T1000 (cell line): ENCODE measurements at regions not wholly inside any gene's neighbourhood (a gene's known extent, or its start where the extent isn't known, plus 50 kb on each side); places are given as distances from the start of the nearest gene placed in this dataset.

Experiments
- DNase-seq: peaks from one replicate; lab custom pipeline; 2025; ENCODE audit warnings: mixed read lengths; lab: John Stamatoyannopoulos, UW

- DNase-seq: no peak
Observed at GRCh38 chr10:32169556-32169955, 113.3 kb upstream of the KIF5B start.

- no peak for DNase-seq
Observed at GRCh38 chr10:32167450-32167849, 111.2 kb upstream of the KIF5B start.

DNA sequence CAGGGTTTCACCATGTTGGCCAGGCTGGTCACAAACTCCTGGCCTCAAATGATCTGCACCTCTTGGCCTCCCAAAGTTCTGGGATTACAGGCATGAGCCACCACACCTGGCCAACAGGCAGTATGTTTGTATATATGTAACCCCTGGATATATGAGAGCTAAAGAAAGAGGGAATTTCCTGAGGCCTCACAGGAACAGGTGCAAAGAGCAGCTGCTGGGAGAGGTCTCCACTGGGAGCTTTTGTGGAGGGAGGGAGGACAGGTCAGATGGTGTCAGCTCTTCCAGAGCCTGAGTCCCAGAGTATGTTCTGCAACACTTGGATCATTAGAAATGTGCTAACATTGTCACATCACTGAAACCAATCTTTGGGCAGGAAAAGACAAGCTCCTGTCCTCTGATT is 110.1 kb upstream of the KIF5B start:
- no peak for DNase-seq

- no peak for DNase-seq
Observed at GRCh38 chr10:32163762-32164148, 107.5 kb upstream of the KIF5B start.

- DNase-seq: no peak
Observed at GRCh38 chr10:32163071-32163761, 107.0 kb upstream of the KIF5B start.

DNA sequence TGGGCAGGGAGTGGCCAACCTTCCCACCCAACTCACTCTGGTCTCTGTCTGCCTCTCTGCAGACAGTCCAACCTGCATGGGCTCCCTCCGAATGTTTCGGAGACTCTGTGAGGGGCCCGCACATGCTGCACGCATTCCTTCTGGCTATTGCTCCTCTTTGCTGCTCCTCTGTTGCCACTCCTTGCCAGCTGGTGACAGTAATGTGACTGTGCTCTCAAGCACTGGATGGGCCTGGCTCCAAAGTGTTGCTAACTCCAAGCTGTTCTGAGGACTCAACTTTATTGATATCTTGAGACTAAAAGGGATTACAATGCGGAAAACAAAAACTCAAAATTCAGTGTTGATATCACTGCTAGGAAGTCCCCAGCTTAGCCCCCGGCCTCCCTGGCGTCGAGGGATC is 105.4 kb upstream of the KIF5B start:
- DNase-seq: no peak

DNA sequence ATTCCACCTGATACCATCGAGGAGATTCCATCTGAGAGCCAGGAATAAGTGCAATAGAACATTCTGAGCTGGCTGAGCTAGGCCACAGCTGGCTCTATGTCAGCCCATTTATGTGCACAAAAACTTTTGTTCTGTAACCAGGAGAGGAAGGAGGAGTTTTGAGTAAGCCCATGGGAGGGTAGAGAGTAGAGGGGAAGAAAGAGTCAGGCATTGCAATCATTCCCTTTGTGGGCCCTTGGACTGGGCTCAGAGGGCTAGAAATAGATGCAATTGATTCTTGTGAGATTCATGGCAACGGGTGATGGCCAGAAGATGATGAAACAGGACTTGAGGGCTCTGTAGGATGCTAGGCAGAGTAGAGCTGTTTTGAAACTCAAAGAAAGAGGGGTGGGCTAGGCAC is 104.6 kb upstream of the KIF5B start:
- no peak for DNase-seq

DNA sequence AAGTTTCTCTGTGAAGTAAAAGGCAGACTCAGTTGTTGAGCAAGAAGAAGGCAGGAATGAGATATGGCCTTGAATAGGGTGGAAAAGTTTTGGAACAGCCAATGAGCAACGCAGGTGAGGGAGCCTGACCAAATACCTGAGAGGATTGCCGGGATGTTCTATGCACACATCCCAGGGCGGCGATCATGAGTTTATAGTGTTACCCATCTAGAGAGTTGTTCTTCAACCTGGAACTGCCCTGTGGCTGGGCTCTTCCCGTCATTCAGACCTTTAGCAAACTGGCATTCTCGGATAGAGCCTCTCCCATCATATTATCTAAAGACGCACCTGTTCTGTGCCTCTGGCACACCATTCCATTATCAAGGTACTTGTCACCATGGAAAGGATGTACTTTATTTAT is 103.0 kb upstream of the KIF5B start:
- no peak for DNase-seq

DNA sequence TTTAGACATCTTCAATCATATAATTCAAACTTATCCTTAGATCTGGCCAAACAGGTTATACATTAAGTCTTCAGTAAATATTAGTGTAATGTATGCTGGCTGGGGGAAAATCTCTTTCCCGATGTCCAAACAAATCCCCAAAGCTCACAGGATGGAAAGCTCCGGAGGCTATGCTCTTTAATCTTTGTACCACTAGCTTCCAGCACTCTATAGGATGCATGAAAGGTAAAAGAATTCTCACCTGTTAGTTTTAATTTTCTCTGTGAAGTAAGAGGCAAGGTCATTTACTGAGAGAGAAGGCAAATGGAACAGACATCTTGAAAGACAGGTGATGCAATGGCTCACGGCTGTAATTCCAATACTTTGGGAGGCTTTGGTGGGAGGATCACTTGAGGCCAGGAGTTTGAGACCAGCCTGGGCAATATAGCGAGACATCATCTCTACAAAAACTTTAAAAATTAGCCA is 99.8 kb upstream of the KIF5B start:
- DNase-seq: no peak

- DNase-seq: no peak
Observed at GRCh38 chr10:32155075-32155516, 98.9 kb upstream of the KIF5B start.

GRCh38 chr10:32153931-32154330 is 97.7 kb upstream of the KIF5B start:
- DNase-seq: no peak

- DNase-seq: no peak
Observed at GRCh38 chr10:32153252-32153651, 97.0 kb upstream of the KIF5B start.

- DNase-seq: no peak
Observed at GRCh38 chr10:32151871-32152270, 95.6 kb upstream of the KIF5B start.

DNA sequence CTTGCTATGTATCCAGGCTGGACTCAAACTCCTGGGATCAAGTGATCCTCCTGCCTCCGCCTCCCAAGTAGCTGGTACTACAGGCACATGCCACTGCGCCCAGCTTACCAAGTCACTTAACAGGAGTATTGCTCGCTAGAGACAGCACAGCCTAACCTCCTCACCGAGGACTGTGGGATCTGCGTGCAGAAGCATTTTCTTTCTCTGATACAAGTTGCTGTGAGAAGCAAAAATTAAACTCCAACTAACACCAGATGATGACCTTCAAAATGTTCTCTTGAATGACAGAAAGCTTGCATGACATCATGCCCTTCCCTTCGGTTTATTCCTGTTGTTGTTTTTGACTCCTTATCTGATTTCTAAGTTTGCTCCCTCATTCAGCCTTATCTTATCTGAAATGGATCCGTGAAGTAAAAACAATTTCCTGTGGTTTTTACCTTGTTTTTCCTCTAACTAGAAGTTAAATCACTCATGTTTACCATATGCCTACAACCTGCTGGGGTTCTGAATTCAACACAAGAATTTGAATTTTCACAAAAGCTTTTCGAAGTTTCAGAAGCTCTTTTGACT is 94.4 kb upstream of the KIF5B start:
- DNase-seq: no peak

DNA sequence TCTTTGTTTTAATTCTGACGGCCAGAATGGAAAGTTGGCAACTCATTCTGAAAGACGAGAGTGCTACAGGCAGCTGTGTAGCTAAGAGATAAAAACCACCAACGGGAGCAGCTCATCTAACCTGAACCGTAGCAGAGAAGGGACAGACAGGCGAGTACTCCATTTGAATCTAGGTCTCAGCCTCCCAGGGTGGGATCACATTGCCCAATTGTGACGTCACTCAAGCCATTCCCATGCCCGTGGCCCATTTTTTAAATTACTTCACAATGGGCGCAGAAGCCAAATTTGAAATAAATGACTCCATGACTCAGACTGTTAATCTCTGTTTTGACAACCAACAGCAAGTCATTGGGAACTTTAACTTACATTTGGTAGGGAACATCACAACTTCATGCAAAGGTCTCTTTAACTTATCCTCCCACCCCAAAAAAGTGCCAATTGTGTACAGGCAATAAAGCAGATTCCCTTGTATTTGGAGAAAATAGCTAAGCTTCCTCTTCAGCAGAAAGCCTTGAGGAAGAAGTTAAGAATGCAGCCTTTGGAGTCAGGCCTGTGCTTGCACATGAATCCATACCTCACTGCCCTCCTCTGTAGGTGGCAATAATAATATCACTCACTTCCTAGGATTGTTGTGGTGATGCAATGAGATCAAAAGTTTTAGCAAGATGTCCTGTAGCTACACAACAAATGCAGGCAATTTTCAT is 93.2 kb upstream of the KIF5B start:
- peak; percentile 67 for DNase-seq

DNA sequence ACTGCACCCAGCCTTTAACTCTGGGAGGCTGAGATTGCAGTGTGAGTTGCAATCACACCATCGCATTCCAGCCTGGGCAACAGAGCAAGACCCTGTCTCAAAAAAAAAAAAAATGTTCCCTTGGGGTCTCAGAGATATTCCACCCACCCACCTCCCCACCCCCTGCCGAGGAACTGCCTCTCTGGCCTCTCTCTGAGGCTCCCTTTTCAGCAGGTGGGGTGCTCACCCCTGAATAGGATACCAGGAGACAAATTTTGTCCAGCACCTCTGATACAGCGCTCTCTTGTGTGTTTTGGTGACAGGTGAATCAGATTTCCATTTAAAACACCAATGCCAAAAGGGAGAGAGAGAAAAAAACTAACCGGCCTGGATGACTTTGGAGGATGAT is 92.6 kb upstream of the KIF5B start:
- no peak for DNase-seq

GRCh38 chr10:32147730-32148129 is 91.5 kb upstream of the KIF5B start:
- DNase-seq: no peak

- DNase-seq: no peak
Observed at GRCh38 chr10:32146166-32146565, 89.9 kb upstream of the KIF5B start.

GRCh38 chr10:32144817-32145688 is 88.8 kb upstream of the KIF5B start:
- no peak for DNase-seq

DNA sequence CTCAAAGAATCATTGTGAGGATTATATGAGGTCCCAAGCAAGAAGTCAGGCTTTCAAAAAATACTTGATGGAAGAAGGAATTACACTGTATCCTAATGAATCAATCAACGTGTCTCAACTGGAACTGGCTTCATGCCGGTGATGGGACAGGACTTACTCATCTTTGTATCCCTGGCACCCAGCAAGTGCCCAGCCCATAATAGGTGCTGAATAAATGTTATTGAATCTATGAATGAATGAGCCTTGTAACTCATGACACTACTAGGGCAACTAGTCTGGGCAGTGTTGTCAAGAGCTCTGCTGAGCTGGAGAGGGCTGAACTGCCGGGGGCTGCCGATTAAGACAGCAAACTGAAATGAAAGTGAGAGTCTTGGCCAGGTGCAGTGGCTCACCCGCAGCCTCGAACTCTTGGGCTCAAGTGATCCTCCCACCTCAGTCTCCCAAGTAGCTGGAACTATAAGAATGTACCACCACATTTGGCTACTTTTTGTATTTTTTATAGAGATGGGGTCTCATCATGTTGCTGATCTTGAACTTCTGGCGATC is 87.2 kb upstream of the KIF5B start:
- DNase-seq: no peak

DNA sequence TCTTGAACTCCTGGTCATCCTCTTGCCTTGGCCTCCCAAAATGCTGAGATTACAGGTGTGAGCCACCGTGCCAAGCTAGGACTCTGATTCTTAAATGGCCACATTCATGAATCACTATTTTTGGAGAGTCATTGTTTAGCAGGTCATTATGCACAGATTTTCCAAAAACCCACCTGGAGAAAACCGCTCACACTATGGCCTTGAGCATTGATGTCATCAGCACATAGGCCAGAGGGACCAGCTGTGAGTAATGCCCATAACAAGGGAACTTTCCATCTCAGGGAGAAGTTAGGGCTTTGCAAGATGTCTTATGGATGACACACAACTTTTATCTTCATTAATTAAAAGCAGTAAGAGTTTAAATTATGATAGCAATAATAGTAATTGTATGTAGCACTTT is 86.4 kb upstream of the KIF5B start:
- no peak for DNase-seq
